Astrocyte of the cerebellum (primary cell): ENCODE measurements at regions not wholly inside any gene's neighbourhood (a gene's known extent, or its start where the extent isn't known, plus 50 kb on each side); places are given as distances from the start of the nearest gene placed in this dataset.

ENCODE experiments used
- DNase-seq: peaks from one replicate; pipeline ENCODE4 v3.0.0-alpha.2; 2011; ENCODE audit warnings: low read depth
- H3K4me3 ChIP-seq: 2 replicates; pipeline ENCODE4 v1.5.1; 2011; ENCODE audit warnings: mild to moderate bottlenecking, low read depth, low read length, moderate library complexity
- CTCF ChIP-seq: IDR thresholded peaks from 2 replicates; pipeline ENCODE4 v1.5.1; 2012; ENCODE audit warnings: low read length, low read depth, moderate library complexity, mild to moderate bottlenecking; ENCODE audit errors: missing control alignments
- in situ Hi-C: cut with HindIII; loops from 2 replicates; pipeline ENCODE4 v1.10.0; 2017; ENCODE audit warnings: low sequenced_read_pairs

DNA sequence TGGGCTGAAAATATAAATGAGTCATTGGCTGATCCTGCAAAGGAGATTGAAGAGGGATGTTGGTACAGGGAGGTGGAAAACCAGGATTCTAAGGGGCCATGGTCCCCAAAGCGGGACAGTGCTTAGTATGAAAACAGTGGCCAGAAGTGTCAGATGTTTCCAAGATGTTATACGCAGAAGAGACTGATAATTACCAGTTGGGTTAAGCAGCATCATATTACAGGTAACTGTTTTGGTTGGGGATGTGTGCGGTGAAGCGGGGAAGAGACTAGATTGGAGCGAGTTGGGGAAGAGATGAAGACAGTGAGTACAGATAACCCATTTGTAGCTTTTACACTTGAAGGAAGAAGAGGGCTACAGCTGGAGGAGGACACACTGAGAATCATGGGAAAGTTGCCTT is 80.8 kb downstream of the PLEKHG1 start:
- in situ Hi-C loops: no loop called here
- no peak overlapping the region for H3K4me3 ChIP-seq
- TF ChIP-seq CTCF: no peak
- DNase-seq: no peak

DNA sequence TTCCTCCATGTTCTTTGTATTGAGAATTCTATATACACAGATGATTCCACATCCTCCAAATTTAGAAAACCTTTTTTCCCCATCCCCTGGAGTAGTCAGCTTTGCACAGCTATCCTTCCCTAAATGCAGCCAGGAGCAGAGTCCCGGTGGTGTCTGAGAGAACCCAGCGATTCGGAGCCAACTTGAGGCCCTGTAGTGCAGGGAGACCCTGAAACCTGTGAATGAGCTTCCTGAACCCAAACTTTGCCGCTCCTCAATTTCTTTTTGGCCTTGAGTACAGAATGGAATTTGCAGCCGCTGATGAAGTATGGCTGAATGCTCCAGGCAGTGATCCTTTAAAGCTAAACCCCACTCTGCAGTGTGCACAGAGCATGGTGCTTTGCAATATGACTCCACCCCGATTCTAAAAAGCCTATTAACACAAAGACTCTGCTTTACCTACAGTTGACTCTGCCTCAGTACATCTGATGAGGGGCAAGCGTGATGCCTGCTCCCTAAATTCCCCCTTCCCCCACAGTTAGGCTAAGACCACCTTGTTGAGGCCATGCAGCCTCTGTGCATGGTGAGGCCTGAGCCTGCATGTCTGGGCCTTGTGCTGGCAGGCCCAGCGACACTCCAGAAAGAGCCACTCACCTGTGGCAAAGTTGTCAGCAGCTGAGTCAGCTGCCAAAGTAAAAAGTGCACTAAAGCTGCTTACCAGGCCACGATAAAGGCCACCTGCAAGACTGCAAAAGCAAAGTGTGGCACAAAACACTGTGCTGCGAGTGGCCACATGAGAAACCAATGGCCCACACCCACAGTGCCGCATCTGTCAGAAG is 82.1 kb downstream of the PLEKHG1 start:
- in situ Hi-C loops: no loop called here
- no peak overlapping the region for H3K4me3 ChIP-seq
- DNase-seq: no peak
- TF ChIP-seq CTCF: no peak

DNA sequence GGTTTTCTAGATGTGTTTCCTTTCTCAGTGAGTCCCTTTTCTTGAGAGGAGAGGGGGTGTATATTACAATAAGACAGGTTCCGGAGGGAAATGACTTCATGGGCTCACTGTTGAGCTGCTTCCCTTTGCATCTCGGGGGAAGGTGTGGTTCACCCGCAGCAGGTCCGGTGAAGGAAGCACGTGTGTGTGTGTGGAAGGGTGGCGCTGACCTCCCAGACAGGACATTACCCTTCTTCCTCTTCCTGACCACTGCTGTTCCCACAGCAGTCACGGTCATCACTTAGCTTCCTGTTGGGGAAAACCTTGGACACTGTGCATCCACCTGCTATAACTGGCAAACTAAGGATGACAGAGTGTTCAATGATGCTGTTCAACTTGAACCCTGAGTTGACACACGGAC is 83.6 kb downstream of the PLEKHG1 start:
- in situ Hi-C loops: no loop called here
- TF ChIP-seq CTCF: no peak
- no peak overlapping the region for H3K4me3 ChIP-seq
- DNase-seq: no peak

DNA sequence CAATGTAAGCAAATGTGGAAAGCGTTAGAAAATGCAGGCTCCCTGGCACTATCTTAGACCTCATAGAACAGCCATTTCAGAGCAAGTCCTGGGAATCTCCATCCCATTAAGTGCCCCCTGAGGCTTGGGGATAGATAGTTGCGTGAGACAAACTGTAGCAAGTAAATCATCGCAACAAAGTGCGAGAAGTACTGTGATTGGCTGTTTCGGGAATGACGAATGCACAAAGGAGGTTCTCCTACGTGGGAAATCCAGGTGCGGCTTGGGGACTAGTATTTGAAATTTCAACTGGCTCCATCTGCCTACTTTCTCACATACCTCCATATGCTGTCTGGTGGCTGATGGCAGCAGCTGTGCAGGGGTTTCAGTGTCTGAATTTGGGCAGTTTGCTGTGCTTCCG is 84.5 kb downstream of the PLEKHG1 start:
- DNase-seq: no peak
- no peak for TF ChIP-seq CTCF
- in situ Hi-C loops: no loop called here
- H3K4me3 ChIP-seq: no peak overlapping the region

GRCh38 chr6:150684714-150685459 is 85.2 kb downstream of the PLEKHG1 start:
- H3K4me3 ChIP-seq: no peak overlapping the region
- in situ Hi-C loops: no loop called here
- no peak for TF ChIP-seq CTCF
- no peak for DNase-seq

DNA sequence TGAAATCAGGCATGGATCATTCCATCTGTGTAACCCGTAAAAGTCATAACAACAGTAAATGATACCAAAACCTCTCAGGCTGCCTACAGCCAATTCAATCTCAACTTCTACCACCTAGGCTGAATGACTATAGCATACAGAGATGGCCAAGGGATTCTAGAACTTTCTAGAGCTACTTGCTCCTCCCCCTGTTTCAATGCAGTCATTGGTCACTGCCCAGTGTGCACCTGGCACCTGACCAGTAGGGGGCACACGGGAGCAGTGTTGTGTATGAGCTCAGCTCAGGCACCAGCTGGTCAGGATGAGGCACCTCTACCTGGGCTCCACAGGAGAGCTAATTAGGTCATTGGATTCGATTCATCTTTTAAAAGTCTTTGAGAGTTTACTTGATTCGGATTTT is 86.2 kb downstream of the PLEKHG1 start:
- peak; percentile 57 for TF ChIP-seq CTCF
- in situ Hi-C loops: no loop called here
- H3K4me3 ChIP-seq: no peak overlapping the region
- no peak for DNase-seq
